Calu3 (cell line): ENCODE measurements at regions not wholly inside any gene's neighbourhood (a gene's known extent, or its start where the extent isn't known, plus 50 kb on each side); places are given as distances from the start of the nearest gene placed in this dataset.

Experiments used
- BruUV-seq: library from RNA; stranded (reverse); fragments of 400-500 nt; replicated peaks from 2 replicates; lab custom pipeline; 2021; lab: Mats Ljungman, UMichigan
- CTCF ChIA-PET: fragments of 300-600 bp; sonication (Branson Sonifier 250); formaldehyde crosslinking; loops from one replicate; lab custom pipeline; 2022; ENCODE audit warnings: antibody characterized with exemption; lab: Charles Lee
- DNase-seq: peaks from one replicate; pipeline ENCODE4 v3.0.0; 2022
- H3K27ac Mint-ChIP-seq: one replicate; pipeline ENCODE4 v1.8.0; 2022; ENCODE audit warnings: mixed read lengths; ENCODE audit not compliant: unreplicated experiment
- H3K27me3 Mint-ChIP-seq: one replicate; pipeline ENCODE4 v1.8.0; 2022; ENCODE audit warnings: mixed read lengths; ENCODE audit not compliant: unreplicated experiment
- H3K36me3 Mint-ChIP-seq: one replicate; pipeline ENCODE4 v1.8.0; 2022; ENCODE audit warnings: mild to moderate bottlenecking, moderate library complexity, mixed read lengths; ENCODE audit not compliant: insufficient read depth, unreplicated experiment
- H3K4me1 Mint-ChIP-seq: one replicate; pipeline ENCODE4 v1.8.0; 2022; ENCODE audit warnings: mild to moderate bottlenecking, low read depth, mixed read lengths; ENCODE audit not compliant: unreplicated experiment
- H3K4me3 Mint-ChIP-seq: one replicate; pipeline ENCODE4 v1.8.0; 2022; ENCODE audit warnings: mild to moderate bottlenecking, low read depth, moderate library complexity, mixed read lengths; ENCODE audit not compliant: unreplicated experiment
- H3K9me3 Mint-ChIP-seq: one replicate; pipeline ENCODE4 v1.8.0; 2022; ENCODE audit warnings: low read depth, mixed read lengths; ENCODE audit not compliant: unreplicated experiment
- CTCF ChIP-seq: fragments of 200-600 bp; IDR thresholded peaks from one replicate; pipeline ENCODE4 v1.8.0; 2022; ENCODE audit warnings: antibody characterized with exemption; ENCODE audit not compliant: unreplicated experiment
- intact Hi-C: fragments of 100-400 bp; cut with micrococcal nuclease; formaldehyde crosslinking; loops from one replicate; pipeline ENCODE4 v1.10.0; 2022; ENCODE audit not compliant: unreplicated experiment

GRCh38 chr5:2565147-2565546 is 186.3 kb downstream of the IRX2 start:
- BruUV-seq, result no TSS peak
- CTCF ChIA-PET, result no interaction called here

GRCh38 chr5:2563046-2563445 is 188.4 kb downstream of the IRX2 start:
- H3K4me3 Mint-ChIP-seq, result no peak overlapping the region
- BruUV-seq, result no TSS peak

More at GRCh38 chr5:2565147-2565546, 186.3 kb downstream of the IRX2 start:
- no peaks in the 10 kb centered on the region for H3K27me3 Mint-ChIP-seq
- no peak overlapping the region for H3K4me3 Mint-ChIP-seq
- H3K36me3 Mint-ChIP-seq, result no peaks in the 10 kb centered on the region
- TF ChIP-seq CTCF, result no peak
- no peaks in the 10 kb centered on the region for H3K4me1 Mint-ChIP-seq
- intact Hi-C loops, result no loop called here
- peaks cover 20% of the 10 kb centered on the region for H3K9me3 Mint-ChIP-seq
- no peak for DNase-seq
- no peak overlapping the region for H3K27ac Mint-ChIP-seq

GRCh38 chr5:2562036-2562435 is 189.4 kb downstream of the IRX2 start:
- TF ChIP-seq CTCF, result no peak
- Mint-ChIP-seq H3K4me3 (no peak overlapping the region), H3K36me3 (no peaks in the 10 kb centered on the region), H3K27me3 (no peaks in the 10 kb centered on the region), H3K9me3 (peaks cover 8% of the 10 kb centered on the region), H3K27ac (no peak overlapping the region), H3K4me1 (no peaks in the 10 kb centered on the region)
- BruUV-seq, result no TSS peak
- no peak for DNase-seq
- intact Hi-C loops, result no loop called here
- CTCF ChIA-PET, result no interaction called here

More at GRCh38 chr5:2563046-2563445, 188.4 kb downstream of the IRX2 start:
- no peak for TF ChIP-seq CTCF
- Mint-ChIP-seq H3K36me3 (no peaks in the 10 kb centered on the region), H3K4me1 (no peaks in the 10 kb centered on the region), H3K27ac (no peak overlapping the region), H3K9me3 (peaks cover 18% of the 10 kb centered on the region), H3K27me3 (no peaks in the 10 kb centered on the region)
- intact Hi-C loops, result no loop called here
- CTCF ChIA-PET, result no interaction called here
- no peak for DNase-seq

- no peak for DNase-seq
- Mint-ChIP-seq H3K27ac (no peak overlapping the region), H3K27me3 (no peaks in the 10 kb centered on the region), H3K4me1 (no peaks in the 10 kb centered on the region), H3K36me3 (no peaks in the 10 kb centered on the region), H3K4me3 (no peak overlapping the region), H3K9me3 (peaks cover 5% of the 10 kb centered on the region)
- intact Hi-C loops, result no loop called here
- no peak for TF ChIP-seq CTCF
- CTCF ChIA-PET, result no interaction called here
- no TSS peak for BruUV-seq
These were observed 191.0 kb downstream of the IRX2 start for GRCh38 chr5:2560435-2560834.

GRCh38 chr5:2557435-2557834 is 194.0 kb downstream of the IRX2 start:
- peaks cover 13% of the 10 kb centered on the region for H3K9me3 Mint-ChIP-seq
- TF ChIP-seq CTCF, result no peak
- no peak for DNase-seq
- no peaks in the 10 kb centered on the region for H3K27me3 Mint-ChIP-seq
- CTCF ChIA-PET, result no interaction called here
- no peak overlapping the region for H3K4me3 Mint-ChIP-seq
- H3K4me1 Mint-ChIP-seq, result no peaks in the 10 kb centered on the region
- H3K36me3 Mint-ChIP-seq, result no peaks in the 10 kb centered on the region
- intact Hi-C loops, result no loop called here
- BruUV-seq, result no TSS peak
- H3K27ac Mint-ChIP-seq, result no peak overlapping the region
